Adrenal gland (tissue), 5 donors: ENCODE measurements at regions not wholly inside any gene's neighbourhood (a gene's known extent, or its start where the extent isn't known, plus 50 kb on each side); places are given as distances from the start of the nearest gene placed in this dataset.

Experiments
- CTCF ChIP-seq, 6 experiments: fragments of 450-650 bp in 4 of 6; fragments of 200-600 bp in 2 of 6; sonication (generic) in 1 of 6; IDR thresholded peaks; 1 replicate in 5 of 6; 2 replicates in 1 of 6; pipeline versions ENCODE4 v1.5.1 to v1.8.0; 2016 to 2021; ENCODE audit warnings: antibody characterized with exemption in 6 of 6, mild to moderate bottlenecking in 2 of 6, moderate library complexity in 1 of 6
- POLR2A ChIP-seq, 2 donors: fragments of 450-650 bp; IDR thresholded peaks; one replicate each; pipeline ENCODE4 v1.6.1; 2017; ENCODE audit warnings: antibody characterized with exemption in 2 of 2, mild to moderate bottlenecking in 2 of 2, moderate library complexity in 1 of 2
- donor health status: DM: no; HTN: no; CAD: no.

DNA sequence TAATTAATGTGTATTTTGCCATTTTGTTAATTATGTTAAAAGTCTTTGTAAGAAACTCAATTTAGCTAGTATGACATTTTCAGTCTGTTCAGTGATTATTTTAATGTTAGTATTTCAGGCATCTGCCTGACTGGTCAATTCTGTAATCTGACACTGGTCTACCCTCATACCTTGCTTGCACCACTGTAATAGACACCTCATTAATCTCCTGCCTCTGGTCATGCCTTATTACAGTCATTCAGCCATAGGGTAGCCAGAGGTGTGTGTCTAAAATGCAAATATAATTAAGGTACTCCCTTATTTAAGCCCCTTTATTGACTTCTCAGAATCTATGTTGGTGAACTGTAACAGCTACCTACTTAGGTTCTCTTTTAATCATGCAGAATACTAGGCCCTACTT is 861.1 kb upstream of the IGFBP7 start:
- no peak for TF ChIP-seq CTCF (IDR thresholded peaks at IDR 0.05)
- no peak for TF ChIP-seq POLR2A (IDR thresholded peaks at IDR 0.05)
